Suprapubic skin (tissue), 3 donors: ENCODE measurements at regions not wholly inside any gene's neighbourhood (a gene's known extent, or its start where the extent isn't known, plus 50 kb on each side); places are given as distances from the start of the nearest gene placed in this dataset.

Source experiments
- EP300 ChIP-seq: sonication (generic); formaldehyde crosslinking; IDR thresholded peaks from one replicate; pipeline ENCODE4 v1.6.1; 2017; ENCODE audit warnings: antibody characterized with exemption
- POLR2A ChIP-seq, 2 donors: fragments of 450-650 bp; IDR thresholded peaks; one replicate each; pipeline ENCODE4 v1.6.1; 2017; ENCODE audit warnings: antibody characterized with exemption in 2 of 2, mild to moderate bottlenecking in 2 of 2, moderate library complexity in 2 of 2
- TF ChIP-seq, protein P1 (sequence below), 2 donors: fragments of 200-600 bp in 1 of 2; fragments of 450-650 bp in 1 of 2; sonication (generic) in 1 of 2; IDR thresholded peaks; one replicate each; pipeline ENCODE4 v1.5.1; 2016 to 2019; ENCODE audit warnings: antibody characterized with exemption in 2 of 2, mild to moderate bottlenecking in 1 of 2, moderate library complexity in 1 of 2

- TF ChIP-seq, protein P1, sequence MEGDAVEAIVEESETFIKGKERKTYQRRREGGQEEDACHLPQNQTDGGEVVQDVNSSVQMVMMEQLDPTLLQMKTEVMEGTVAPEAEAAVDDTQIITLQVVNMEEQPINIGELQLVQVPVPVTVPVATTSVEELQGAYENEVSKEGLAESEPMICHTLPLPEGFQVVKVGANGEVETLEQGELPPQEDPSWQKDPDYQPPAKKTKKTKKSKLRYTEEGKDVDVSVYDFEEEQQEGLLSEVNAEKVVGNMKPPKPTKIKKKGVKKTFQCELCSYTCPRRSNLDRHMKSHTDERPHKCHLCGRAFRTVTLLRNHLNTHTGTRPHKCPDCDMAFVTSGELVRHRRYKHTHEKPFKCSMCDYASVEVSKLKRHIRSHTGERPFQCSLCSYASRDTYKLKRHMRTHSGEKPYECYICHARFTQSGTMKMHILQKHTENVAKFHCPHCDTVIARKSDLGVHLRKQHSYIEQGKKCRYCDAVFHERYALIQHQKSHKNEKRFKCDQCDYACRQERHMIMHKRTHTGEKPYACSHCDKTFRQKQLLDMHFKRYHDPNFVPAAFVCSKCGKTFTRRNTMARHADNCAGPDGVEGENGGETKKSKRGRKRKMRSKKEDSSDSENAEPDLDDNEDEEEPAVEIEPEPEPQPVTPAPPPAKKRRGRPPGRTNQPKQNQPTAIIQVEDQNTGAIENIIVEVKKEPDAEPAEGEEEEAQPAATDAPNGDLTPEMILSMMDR (IDR thresholded peaks at IDR 0.05) = no peak
- no peak for TF ChIP-seq POLR2A (IDR thresholded peaks at IDR 0.05)
- no peak for TF ChIP-seq EP300
Measured at GRCh38 chr1:115558275-115558674, 83.5 kb upstream of the VANGL1 start.
